Globus pallidus (tissue), 1 donor: ENCODE measurements at regions not wholly inside any gene's neighbourhood (a gene's known extent, or its start where the extent isn't known, plus 50 kb on each side); places are given as distances from the start of the nearest gene placed in this dataset.
A peak's percentile ranks its signal among the peaks of the same experiment; 100 is the strongest.

Source experiments
- DNase-seq: peaks from one replicate; pipeline ENCODE4 v3.0.0-alpha.2; 2015; ENCODE audit warnings: low spot score

DNA sequence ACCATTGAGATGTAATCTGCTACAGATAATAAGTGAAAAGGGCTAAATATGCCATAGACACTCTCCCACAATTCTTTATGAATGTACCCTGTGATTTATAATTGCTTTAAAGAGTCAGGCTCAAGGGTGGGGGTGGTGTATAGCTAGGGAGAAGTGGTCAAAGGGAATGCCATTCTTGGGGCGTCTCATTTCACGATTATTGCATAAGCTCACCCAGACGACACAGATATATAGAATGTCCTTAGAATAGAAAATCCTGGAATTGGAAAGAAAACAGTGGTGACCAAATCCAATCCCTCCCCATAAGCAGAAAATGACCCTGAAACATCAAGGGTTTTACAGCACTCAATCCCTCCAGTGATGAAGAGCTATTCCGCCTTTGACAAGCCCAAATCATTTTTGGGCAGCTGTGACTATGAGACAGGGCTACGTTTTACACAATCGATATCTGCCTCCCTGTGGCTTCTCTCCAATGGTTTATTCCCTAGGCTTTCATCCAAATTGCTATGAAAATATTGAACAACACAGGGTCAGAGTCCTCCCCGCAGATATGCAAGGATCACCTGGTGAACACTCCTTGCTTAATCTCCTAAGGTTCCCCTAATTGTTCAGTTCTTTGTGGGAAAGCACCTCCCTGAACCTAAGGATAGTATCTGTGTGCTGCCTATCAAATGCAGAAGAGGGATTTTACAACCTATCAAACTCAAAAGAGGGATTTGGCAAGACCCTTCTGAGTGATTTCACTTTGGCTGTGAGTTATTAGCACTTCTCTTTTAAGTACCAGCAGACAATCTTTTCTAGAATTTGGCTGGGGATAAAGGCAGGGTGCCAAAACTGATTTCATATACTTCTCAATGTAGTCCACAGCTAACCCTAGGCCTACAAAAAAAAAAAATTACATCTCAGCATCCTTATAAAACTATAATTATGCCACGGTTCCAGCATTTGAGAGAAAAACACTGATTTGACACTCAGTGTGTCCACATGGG is 144.9 kb upstream of the CDH6 start:
- DNase-seq, result no peak

- no peak for DNase-seq
These were observed 145.9 kb upstream of the CDH6 start for GRCh38 chr5:31047621-31048020.

DNA sequence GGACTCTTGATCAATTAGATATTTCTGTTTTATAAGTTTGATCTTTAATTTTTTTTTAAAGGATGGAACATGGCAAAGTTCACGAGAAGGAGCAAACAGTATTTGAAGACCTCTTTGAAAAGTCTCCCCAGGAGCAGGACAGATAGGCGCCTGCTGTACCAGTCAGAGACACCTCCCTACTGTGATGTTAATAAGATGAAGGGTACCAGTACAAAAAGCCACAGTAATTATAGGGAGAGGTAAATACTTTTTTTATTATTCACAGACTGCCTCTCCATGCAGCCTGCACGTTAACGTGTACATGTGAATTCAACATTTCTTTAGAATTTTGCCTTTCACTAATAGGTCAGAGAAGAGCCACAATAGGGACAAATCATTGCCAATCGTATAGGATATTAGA is 146.5 kb upstream of the CDH6 start:
- DNase-seq, result no peak

DNA sequence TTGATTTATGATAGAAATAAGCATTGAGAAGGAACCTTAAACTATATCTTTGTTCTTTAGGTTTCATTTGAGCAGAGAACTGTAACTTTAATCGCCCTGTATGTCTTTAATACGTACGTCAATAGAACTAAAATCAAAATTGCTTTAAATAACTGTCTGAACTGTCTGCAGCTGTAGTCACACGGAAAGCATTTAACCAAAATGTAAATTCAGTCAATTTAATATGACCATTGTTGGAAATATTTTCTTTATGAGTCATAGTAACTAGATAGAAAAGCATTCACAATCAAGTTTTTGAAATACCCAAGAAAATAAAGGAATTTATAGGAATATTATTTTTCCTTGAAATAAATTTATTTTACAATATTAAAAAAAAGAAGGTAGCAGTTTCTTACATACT is 157.1 kb upstream of the CDH6 start:
- no peak for DNase-seq

DNA sequence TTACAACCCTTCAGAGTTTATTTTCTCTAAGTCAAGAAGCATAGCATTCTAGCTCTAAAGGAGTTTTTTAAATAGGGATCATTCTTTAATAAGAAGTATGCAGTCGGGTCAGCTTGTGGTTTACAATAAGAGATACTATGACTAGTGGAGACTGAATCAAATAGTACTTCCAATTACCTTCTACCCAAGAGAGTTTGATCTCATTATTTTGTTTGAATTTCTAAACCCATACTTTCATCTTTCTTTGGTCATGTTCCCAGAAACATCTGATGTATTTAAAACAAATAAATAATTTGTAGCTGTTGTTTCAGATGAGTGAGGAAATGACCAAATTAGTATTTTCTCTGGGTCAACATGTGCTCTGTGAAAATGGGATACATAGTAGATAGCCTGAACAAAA is 160.2 kb upstream of the CDH6 start:
- no peak for DNase-seq

DNA sequence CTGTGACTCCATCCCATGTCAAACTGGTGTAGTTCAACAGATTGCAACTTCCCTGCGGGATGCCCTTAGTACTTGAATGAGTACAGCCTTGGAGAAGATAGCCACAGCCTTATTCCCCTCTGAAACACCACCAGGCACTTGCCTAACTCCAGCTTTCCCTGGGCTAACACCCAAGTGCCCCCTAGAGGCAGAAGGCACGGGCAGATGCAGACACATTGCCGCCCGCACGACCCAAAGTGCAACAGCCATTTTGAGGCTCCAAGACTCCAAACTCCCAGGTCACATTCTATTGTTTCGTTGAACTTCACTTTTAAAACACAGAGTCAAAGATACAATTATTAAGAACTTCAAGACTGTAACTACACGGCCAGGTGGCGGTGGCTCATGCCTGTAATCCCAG is 163.6 kb upstream of the CDH6 start:
- DNase-seq, result no peak

GRCh38 chr5:31027721-31028120 is 165.8 kb upstream of the CDH6 start:
- no peak for DNase-seq

GRCh38 chr5:31023105-31023504 is 170.4 kb upstream of the CDH6 start:
- no peak for DNase-seq

- DNase-seq, result no peak
These were observed 172.3 kb upstream of the CDH6 start for GRCh38 chr5:31021181-31021624.

DNA sequence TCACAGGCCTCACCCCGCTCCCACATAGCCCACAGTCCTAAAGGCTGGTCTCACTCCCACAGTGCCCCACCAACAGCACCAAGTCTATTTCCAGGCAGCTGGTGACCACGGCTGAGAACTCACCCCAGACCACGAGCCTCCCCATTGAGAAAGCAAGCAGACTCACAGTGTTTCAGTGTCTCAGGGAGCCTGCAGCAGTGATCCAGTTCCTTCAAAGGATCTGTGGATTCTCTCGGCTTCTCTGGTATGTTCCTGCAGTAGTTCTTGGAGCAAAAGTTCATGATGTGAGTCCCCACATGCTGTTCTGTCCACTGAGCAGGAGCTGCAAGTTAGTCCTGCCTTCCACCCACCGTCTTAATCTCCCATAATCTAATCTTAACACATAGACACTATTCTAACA is 185.3 kb upstream of the CDH6 start:
- no peak for DNase-seq

DNA sequence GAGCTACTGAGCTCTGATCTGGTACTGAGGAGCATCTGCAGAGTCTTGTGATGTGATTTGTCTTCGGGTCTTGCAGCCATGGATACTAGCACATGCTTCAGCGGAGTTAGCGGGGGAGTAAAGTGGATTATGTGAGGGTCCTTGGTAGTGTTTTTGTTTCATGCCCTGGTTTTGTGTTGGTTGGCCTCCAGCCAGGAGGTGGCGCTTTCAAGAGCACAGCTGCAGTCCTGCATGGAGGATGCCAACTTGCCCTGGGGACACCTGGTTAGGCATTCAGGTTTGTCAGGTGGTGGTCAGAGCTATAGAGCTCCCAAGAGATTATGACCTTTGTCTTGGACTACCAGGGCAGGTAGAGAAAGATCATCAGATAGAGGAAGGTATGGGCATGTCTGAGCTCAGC is 185.8 kb upstream of the CDH6 start:
- DNase-seq, result no peak

- DNase-seq, result no peak
These were observed 193.2 kb upstream of the CDH6 start for GRCh38 chr5:31000287-31000686.

DNA sequence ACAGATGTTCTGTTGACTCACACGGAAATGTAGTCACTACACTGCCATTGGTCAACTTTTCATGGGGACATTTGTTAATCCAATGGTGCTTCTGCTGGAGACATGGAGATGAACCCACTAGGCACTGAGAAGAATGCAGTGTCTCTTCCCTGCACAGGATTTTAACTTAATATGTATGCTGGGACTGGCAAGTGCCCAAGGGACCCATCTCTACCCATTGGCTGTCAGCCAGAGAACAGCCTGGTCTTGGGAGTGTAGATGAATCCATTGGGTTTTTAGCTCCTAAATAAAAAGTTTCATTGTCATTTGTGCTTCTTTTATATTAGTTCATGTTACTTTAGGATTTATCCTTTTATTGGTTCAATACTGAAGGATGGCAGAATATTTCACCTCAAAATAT is 195.8 kb upstream of the CDH6 start:
- no peak for DNase-seq

GRCh38 chr5:30994902-30995301 is 198.6 kb upstream of the CDH6 start:
- DNase-seq, result peak; percentile 10

DNA sequence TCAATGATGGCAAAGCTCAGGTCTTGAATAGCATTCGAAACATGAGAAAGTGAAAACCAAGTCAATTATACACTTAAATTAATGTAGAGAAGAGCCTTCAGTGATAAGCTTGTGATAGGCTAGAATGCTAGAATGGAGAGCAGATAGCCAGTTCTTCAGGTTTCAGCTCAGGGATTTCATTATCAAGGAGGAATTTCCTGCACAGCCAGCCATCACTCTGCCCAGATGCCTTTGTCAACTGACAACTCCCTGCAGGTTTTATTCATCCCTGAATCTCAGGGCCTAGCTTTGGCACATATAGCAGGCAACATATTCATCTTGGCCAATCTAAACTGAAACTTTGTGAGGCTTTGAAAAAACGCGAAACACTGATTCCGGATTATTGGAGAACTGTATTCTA is 199.3 kb upstream of the CDH6 start:
- no peak for DNase-seq

DNA sequence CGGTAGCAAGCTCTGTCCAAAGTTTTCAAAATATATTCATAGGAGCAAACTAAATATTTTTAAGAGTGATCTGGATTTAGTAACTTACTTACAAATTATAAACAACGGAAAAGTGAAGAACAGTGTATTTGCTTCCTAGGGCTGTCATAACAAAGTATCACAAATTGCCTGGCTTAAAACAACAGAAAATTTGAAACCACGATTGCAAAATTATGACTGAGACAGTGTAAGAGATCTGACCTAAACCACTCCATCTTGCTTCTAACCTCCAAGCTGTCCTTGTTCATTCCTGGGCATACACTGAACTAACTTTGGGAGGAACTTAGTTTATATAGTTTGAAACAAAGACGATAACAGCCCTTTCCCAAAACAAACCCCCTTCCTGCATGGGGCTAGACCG is 202.0 kb upstream of the CDH6 start:
- DNase-seq, result no peak

GRCh38 chr5:30981576-30981975 is 211.9 kb upstream of the CDH6 start:
- DNase-seq, result no peak

DNA sequence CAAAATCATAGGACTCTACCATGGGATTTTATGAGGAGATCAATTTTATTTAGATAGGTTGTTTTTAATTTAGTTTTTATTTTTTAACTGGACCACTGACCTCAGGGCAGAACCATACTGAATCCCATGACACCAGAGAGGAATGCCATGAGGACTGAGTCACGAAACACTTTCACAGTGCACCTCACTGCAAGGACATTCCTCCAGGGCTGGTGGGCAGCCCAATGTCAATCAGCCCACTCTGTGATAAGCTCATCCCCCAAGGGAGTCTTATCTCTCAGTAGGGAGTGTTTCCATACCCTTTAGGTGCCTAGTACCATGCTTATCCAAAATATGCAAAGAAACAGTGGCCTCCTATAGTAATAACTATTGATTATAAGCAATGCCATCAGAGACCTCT is 224.5 kb upstream of the CDH6 start:
- no peak for DNase-seq

DNA sequence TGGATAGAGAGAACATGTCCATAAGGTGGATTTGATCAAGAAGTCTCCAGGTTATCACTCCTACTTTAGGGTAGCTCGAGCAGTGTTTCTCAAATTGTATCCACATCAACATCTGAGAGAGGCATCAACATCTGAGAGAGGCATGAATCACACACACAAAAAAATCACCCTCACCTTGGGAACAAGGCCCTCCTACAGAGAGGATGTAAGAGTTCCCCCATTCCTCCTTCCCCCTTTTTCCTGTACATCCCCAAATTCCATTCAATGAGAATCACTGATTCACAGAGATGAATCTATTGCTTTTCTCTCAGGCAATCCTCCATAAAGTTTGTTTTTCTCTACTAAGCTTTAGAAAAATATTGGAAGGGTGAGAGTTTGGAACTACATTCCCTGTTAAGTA is 233.4 kb upstream of the CDH6 start:
- no peak for DNase-seq

- no peak for DNase-seq
These were observed 234.2 kb upstream of the CDH6 start for GRCh38 chr5:30959238-30959637.

DNA sequence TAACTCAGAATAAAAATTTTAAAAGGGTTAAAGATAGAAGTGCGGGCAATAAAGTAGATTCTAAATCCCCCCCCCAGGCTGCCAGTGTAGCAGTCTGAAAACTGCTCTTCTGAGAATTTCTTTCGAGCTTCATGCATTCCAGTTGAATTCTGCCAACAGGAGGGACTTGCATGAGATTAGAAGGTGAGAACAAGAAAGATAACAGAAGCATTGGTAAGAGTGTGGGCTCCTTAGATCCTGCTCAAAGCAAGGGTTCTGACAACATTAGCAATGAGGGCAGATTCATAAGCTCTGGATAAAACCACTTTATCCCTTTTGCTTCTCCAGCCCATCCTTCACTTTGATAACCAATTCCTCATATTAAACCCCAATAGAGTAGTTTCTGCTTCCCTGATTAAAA is 235.9 kb upstream of the CDH6 start:
- DNase-seq, result no peak

DNA sequence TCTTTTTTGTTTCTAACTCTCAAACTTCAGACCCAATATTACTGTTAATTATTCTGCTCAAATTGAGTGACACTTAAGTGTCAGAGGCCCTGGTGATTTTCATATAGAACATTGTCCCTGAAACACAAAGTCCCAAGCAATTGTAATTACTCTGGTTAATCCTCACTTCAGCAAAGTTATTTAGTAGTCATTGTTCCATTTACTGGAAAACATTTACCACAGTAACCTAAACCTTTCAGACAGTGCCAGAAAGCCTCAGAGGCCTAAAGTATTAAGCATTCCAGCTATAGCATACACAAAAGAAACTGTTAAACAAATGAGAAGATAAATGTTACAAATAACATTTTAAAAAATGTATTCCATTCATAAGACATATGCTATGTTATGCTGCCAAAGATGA is 237.2 kb upstream of the CDH6 start:
- DNase-seq, result no peak

DNA sequence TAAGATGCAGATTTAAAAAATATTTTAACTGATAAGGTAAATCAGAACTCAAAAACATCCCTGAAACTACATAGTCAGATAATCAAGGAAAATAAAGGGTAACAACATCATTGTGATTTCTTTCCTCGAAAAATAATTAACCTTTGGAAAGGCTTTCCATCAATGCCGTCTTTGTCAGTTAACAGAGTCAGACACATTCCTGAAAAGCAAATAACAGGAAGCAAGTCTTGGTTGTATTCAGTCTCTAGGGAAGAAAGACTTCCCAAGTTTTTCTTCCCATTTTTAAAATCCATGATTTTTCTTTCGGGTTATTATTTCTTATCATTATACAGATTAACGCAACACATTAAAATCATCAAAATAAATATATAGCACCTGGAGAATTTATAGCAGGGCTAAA is 256.4 kb upstream of the CDH6 start:
- no peak for DNase-seq

GRCh38 chr5:30933599-30933998 is 259.9 kb upstream of the CDH6 start:
- DNase-seq, result no peak
